Activated gamma-delta T cell treated with Interleukin-2 at 50 U/mL for 16 hours (primary cell): ENCODE measurements at regions not wholly inside any gene's neighbourhood (a gene's known extent, or its start where the extent isn't known, plus 50 kb on each side); places are given as distances from the start of the nearest gene placed in this dataset.
"Not testable (repeated sequence)": the region's sequence is repeated elsewhere in the genome, so short reads cannot be mapped to it uniquely, and the experiment has no call there.

ENCODE experiments used
- DNase-seq: peaks from one replicate; pipeline ENCODE4 v3.0.0-alpha.2; 2020

DNA sequence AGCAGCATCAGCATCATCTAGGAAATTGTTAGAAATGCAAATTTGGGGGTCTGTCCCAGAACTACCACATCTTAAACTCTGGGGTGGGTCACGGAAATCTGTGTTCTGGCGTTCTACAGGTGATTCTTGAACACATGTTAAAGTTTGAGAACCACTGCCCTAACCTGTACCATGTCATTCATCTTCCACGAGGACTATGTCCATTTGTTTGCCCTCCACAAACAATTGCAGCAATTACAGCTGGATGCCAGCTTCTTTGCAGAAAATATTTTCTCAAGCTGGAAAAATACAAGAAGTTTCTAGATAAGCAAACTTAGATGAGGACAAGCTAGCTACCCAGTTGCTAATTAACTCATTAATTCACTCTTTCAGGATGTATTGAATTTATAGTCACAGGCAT, 54.1 kb downstream of the MAFB start:
- no peak for DNase-seq

DNA sequence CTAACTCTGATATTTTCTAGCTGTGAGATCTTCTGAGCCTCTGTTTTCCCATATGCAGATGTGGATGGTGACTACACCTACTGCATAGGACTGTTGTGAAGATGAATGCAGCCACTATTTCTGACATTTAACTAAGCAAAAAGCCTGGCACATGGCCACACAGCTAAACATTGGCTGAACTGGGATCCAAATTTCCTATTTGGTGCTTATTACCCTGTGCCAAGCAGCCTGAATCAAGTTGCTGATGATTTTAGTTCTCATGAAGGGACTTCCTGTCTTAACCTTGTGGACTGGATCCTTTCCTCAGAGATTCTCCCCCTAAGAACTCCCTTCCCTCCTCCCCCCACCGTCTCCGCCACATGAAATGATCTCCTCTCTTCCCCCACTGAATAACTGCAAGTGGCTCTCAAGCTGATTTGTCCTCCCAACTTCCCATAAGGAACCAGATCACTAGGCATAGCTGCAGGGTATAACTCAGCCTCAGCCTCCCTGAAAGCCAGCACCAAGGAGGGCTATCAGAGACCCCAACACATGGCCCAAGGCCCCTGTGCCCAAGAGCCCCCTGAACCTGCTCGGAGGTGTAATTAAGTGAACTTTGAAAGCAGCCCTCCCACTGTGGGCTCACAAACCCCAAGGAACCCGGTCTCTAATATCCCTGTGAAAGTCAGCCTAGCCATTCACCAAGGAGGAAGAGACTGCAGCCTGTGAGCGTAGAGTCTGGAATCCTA, 55.7 kb downstream of the MAFB start:
- DNase-seq = no peak

DNA sequence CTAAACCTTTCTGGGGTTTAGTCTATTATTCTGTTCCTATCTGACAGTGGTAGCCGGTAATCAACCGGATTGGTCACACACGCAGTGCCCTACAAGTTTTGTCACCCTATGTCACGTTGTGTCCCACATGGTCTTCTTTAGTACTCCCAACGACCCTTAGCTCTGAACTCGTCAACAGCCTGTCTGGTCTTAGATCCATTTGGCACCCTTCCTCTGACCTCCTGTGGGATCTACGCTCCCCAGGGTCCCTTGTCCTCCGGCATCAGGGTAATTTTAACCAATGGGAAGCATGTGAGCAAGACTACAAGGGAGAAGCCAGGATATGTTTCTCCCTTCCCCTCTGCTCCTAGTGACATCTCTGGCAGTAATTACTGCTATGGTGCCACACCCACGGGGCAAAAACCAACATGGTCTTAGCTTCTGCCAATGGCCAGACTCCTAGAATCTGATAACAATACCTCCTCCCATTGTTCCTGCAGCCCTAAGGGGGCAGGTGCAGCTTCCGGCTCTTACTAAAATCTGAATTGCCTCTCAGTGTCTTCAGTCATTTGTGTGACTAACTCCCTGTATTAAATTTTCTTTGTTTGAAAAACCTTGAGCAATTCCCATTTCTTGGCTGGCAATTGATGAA, 56.6 kb downstream of the MAFB start:
- DNase-seq = no peak

DNA sequence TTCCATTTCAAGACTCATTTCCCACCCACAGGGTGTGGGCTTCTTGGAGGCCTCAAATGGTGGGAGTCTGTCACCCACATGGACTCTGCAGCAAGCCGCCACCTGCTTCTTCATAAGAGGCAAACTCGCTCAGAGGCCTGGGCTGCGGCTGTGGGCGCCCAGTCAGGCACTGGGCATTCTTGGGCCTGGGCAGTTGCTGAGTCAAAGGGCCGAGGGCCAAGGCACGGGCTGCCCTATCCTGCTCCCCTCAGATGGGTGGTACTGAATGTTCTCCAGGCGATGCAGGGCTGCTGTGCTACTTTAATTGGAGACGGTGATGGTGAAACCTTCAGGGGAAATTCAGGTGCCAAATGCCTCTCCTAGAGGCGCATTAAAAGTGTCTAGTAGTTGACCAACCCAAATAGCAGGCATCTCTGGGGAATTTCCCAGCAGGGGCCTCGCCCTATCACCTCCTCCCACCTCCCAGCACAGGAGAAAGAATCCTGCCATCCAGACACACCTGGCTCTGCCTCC, 57.9 kb downstream of the MAFB start:
- DNase-seq = no peak

DNA sequence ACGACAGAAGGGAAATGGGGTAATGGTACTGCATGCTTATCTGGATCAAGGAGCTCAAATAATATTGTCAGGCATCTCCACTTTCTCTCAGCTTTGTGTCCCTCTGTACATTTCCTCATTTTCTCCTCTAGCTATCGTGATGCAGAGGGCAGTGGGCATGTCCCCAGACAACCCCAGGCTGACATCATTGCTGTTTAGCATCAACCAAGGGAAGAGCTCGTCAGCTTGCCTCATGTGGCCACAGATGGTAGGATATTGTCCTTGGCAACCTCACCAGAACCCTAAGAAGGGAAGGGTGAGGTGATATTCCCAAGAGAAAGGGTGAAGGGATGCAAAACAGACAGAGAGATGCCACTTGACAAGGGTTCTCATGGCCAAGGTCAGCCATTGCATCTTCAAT, 58.3 kb downstream of the MAFB start:
- no peak for DNase-seq

DNA sequence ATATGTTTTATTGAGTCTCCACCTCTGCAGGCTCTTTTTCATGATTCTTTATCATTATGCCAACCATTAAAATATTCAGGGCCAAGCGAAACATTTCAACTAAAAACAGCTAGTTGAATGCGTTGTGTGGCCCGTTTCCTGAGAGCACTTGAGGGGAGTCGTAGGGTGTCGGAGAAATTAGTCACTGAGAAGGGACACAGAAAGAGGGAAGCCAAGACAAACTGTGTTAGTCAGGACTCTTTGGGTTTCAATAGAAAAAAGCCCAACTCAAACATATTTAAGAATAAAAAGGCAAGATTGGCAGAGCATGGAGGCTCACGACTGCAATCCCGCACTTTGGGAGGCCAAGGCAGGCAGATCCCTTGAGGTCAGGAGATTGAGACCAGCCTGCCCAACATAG, 58.9 kb downstream of the MAFB start:
- no peak for DNase-seq

DNA sequence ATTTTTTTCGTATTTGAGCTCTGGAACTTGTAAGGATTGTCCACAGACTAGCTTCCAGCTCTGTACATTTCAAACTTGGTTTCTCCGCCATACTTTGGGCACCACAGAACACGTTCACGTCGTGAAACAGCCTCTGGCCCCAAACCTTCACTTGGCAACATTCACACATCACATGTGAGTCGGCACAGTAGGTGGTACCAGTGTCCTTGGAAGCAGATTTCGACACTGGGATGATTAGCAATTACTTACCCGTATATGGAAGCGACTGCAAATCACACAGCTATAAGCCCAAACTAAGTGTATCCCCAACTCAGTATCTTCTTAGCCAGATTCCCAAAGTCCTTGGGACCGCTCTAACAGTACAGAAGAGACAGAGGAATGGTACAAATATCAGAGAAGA, 60.2 kb downstream of the MAFB start:
- DNase-seq = no peak

DNA sequence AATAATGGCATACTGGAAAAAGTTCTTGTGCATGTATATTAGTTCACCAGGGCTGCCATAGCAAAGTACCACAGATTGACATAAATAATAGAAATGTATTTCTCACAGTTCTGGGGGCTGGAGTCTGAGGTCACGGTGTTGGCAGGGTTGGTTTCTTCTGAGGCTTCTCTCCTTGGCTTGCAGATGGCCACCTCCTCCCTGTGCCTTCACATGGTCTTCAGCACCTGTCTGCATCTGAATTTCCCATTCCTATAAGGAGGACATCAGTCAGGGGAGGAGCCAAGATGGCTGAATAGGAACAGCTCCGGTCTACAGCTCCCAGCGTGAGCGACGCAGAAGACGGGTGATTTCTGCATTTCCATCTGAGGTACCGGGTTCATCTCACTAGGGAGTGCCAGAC, 70.0 kb downstream of the MAFB start:
- DNase-seq = not testable (repeated sequence)

DNA sequence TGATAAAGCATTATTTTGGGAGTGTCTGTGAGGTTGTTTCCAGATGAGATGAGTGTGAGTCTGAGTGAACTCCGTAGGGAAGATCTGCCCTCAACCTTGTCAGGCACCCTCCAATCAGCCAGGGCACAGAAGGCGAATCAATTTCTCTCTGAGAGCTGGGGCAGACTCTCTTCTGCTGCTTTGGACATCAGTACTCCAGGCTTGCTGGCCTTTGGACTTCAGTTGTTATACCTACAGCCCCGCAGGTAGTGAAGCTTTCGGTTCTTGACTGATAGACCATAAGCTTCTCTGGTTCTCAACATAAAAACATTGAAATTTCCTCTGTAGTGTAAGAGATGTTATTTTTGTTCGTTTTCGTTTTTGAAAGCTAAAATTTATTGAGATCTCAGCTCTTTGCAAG, 71.4 kb downstream of the MAFB start:
- no peak for DNase-seq

DNA sequence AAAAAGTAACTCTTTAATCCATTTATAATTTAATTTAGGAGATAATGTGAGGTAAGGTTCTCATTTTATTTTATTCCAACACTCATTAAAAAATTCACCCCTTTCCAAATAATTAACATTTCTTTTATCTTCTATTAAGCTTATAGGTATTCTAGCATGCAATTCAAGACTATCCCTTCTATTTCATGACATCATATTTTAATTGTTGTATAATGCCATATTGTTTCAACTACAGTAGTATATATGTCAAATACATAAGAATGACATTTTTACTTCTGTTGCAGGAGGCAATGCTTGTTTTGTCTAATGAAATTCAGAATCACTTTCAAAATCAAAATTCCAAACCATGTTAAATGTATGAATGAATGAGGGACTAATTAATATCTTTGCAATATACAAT, 76.2 kb downstream of the MAFB start:
- no peak for DNase-seq

DNA sequence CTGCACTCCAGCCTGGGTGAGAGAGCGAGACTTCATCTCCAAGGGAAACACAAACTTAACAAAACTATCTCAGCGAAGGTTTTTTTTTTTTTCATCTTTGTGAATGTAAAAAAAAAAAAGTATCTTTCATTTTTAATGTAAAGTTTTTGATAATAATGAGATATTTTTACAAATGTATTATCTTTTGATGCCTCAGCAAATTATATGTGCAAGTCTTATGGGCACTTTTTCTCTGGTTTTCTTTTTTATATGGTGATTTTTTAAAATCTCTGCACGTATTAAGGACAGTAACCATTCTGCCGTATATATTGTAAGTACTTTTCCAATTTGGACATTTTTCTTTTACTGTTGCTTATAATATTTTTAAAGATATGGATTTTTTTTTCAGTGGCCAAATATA, 76.8 kb downstream of the MAFB start:
- no peak for DNase-seq

DNA sequence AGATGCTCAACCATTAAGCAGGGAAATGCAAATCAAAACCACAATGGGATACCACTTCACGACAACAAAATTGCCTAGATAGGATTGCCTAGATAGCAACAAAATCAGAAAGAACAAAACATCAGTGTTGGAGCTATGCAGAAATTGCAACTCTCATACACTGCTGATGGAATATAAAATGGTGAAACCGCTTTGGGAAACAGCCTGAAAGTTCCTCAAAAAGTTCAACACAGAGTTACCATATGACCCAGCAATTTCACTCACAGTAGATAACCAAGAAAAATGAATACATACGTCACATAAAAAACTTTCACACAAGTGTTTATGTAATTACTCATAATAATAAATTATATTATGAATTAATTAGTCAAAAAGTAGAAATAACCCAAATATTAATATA, 78.3 kb downstream of the MAFB start:
- DNase-seq = no peak

DNA sequence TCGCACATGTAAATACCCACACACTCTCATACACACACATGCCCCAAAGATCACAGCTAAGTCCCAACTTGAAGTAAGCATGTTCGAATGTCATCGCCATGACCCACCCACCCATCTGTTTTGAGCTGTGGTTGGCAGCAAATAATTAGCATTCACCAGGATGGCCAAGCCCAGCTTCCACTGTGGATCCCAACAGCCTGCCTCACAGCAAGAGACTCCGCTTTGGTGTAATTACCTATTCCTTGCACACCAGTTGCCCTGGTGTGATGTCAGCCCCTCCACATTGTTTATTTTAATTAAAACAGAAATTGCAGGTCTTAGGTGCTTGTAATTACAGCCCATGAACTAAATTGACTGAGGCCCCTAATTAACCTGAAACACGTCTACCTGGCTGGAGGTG, 81.1 kb downstream of the MAFB start:
- no peak for DNase-seq

DNA sequence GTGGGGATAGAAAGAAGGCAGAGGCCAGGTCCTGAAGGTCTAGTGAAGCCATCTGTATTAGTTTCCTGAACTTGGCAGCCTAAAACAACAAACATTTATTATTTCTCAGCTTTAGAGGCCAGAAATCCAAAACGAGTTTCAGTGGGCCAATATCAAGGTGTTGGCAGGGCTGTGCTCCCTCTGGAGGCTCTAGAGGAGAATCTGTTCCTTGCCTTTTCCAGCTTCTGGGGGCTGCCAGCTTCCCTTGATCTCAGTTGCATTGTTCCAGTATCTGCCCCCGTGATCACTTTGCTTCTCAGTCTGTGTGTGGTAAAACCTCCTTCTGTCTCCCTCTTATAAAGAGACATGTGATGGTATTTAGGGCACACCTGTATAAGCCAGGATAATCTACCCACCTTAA, 82.4 kb downstream of the MAFB start:
- no peak for DNase-seq

DNA sequence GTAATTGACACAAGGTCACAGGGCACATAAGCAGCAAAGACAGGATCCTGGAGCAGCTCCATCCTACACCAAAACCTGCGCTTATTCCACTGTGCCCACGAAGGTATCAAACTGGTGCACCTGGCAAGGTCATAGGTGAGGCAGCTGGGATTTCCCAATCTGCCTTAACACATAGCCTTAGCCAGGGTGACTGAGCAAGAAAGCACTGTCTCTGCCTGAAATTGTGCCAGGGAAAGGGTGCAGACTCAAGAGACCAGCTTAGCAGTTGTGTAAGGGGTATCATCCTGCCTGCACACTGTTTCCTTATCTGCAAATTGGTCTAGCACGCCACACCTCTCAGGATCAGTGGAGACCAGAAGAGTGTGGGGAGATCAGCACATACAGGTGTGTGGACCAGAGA, 82.8 kb downstream of the MAFB start:
- DNase-seq = no peak

DNA sequence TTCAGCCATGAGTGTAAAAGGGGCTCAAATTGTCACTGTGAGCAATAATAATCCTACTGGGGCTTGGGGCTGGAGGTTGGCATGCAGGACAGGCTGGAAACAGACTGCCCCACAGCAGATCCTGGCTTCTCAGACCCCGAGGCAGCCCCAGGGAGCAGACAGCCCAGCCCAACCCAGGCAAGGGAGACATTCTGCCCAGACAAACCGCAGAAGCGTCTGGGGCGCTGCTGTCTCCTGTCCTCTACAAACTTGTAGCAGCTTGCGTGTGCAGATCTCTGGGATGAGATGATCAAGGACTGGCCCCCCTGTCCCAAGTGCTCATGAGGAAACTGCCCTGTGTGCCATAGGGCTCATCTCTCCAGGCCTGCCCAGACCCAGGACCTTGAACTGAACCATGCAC, 84.6 kb downstream of the MAFB start:
- no peak for DNase-seq

DNA sequence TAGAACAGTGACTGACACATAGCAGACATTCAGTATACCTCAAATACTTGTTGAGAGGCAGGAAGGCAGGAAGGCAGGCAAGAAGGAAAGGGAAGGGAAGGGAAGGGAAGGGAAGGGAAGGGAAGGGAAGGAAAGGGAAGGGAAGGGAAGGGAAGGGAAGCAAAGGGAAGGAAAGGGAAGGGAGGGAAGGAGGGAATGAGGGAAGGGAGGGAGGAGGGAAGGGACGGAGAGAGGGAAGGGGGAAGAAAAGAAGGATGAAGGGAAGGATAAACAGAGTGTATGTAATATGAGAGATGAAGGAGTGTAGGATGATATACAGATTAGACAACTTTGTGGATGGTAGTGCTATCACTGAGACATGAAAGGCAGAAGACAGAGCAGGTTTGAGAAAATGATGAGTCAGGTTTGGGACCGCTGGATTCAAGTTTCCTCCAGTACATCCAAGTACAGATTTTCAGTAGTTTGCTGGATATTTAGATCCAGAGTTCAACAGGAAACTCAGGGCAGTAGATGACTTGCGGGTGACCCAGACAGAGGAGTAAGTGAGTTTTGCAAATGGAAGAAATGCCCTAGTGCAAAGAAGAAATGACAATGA, 85.9 kb downstream of the MAFB start:
- DNase-seq = no peak

DNA sequence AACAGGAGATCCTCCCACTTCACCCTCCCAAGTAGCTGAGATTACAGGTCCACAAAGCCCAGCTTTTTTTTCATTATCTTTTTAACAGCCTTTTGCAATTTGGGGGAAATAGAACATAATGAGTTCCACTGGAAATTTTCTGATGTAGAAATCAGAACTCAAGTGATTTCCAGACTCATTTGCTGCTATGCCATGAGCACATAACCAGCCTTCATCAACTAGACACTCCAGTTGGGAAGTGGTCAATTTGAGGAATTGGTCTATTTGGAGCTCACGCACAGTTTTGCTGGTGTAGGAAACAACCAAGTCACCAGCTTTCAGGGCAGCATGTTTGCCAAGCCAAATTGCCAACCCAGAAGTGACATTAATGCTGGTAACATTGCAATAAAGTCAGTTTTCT, 86.7 kb downstream of the MAFB start:
- DNase-seq = no peak

DNA sequence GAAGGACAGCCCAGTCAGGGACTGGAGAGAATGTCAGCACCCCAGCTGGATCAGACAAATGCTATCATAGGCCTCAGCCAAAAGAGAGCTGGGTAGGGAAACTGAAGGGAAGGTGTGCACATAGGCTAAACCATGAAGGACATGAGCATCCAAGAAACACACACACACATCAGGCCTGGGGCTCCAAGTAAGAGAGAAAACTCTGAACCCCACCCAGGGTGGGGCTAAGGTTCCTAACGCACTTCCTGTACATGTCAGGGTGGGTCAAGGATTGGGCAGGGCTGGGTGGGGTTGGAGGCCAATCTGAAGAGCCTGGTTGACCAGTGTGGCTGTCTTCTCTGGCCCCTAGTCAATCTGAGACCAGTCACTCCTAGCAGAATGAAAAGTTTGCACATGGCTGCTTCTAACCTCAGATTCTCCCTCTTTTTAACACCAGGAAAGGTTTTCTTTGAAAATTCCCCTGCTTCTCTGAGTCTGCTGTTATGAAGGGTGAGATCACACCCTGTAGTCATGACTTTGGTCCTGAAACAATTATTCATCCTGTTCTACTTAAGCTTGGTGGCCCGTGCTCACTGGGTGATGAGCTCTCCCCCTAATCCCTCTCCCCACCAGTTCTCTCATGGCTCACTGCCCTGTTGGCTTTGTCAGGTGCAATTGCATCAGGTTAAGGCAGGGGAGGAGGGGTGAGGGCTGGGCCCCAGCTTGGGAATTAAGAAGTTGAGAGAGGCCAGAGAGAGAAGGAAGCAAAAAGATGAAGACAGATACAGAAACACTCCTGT, 88.4 kb downstream of the MAFB start:
- no peak for DNase-seq

DNA sequence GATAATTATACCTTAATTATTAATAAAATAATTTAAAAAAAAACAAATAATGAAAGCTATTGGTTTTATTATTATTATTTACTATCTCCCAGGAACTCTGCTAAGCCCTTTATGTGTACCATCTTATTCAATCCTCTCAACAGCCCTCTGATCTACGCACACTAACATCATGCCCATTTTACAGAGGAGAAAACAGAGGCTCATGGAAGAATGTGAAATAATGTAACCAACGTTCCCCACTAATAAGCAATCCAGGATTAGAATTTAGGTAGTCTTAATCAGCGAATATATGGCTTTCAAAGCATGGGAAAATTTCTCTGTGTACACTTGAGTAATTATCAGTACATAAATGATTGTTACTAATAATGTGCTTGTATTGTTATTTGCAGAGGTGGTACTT, 89.0 kb downstream of the MAFB start:
- DNase-seq = no peak

DNA sequence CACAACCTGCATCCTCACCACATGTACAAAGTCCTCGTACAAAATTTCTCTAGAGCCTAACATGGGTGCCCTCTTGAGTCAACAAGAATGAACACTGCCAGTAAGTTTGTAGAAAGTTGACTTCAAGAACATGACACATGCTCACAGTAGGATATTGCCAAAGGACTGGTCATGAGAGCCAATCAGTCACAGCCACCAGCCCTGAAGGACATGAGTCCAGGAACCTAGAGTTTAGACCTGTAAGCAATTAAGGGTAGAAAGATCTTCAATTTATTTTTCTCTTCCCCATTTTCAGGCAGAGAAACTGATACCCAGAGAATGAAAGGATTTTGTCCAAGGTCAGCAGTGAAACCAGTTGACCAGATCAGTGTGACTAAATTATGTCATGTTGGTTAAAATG, 96.1 kb downstream of the MAFB start:
- no peak for DNase-seq

DNA sequence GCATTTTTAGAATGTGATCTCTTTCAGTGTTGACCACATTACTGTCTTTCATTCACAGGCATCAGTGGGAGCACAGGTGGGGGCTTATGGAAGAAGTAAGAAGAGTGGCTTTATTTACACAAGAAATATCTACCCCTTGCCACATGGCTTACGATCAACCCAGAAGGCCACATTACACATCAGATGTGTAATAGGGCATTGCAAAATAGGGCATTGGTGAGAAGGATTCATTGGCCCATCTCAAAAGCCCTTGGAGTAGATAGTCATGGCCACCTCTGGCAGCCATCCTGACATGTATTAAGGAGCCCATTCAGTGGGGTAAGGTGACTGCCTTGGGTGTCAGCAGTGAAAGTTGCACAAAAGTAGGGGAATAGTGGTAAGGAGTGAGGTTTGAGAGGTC, 97.5 kb downstream of the MAFB start:
- DNase-seq = no peak

DNA sequence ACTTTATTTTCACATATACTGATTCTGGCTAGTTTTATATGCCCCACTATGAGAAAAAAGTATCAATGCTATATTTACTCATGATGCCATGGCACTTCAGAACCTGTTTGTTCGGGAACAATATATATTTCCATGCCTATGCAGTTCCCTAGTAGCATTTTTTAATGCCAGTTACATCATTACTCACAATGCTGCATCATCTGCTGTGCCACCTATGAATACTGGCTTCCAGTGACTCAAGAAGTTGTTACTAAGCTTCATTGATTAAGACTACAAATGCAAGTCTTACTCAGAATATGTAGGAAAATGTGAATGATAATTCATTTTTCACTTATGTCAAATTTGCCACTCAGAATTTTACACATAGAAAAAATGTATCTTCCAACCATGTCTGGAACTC, 97.9 kb downstream of the MAFB start:
- no peak for DNase-seq

DNA sequence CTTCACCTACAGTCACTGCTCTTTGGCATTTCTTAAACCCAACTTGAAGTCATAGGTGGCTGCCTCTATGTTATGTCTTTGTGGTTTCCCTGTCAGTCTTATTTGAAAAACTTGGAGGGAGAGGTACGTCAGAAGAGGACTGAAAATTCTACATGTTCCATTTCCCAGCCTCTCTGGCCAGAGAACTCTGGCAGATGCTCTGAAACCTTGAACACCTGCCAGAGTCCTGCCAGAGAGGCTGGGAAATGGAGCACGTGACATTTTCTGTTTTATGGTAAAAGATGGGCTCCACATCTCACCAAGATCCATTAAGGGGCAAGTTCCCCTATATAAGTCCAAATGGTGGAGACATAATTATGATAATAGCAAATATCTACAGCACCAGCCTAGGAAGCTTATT, 99.5 kb downstream of the MAFB start:
- no peak for DNase-seq
